ENCODE measurements at regions not wholly inside any gene's neighbourhood (a gene's known extent, or its start where the extent isn't known, plus 50 kb on each side); places are given as distances from the start of the nearest gene placed in this dataset.

DNA sequence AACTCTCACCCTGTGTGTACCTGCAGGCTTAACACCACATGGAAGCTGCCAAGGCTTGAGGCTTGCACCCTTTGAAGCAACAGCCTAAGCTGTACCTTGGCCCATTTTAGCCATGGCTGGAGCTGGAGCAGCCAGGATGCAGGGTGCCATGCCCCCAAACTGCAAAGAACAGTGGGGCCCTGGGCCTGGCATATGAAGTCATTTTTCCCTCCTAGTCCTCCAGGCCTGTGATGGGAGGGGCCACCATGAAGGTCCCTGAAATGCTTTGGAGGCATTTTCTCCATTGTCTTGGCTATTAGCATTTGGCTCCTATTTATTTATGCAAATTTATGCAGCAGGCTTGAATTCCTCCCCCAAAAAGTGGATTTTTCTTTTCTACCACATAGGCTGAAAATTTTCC is 238.4 kb downstream of the CDCA7 start:
- H3K27ac ChIP-seq (ENCODE audit: low read depth, low read length), result no peak overlapping the region
- H3K27me3 ChIP-seq (ENCODE audit: control insufficient read depth, insufficient read depth, low read length), result no peaks in the 10 kb centered on the region
- peaks cover 3% of the 10 kb centered on the region for H3K4me1 ChIP-seq (ENCODE audit: control insufficient read depth, insufficient read depth, low read length)
- H3K9me3 ChIP-seq (ENCODE audit: control insufficient read depth, insufficient read depth, low read length), result no peaks in the 10 kb centered on the region
- no peak overlapping the region for H3K4me3 ChIP-seq (ENCODE audit: low read depth, low read length)
- DNase-seq (ENCODE audit: low read depth in 4 of 6, low spot score in 6 of 6), result no peak
- no peaks in the 10 kb centered on the region for H3K36me3 ChIP-seq (ENCODE audit: control insufficient read depth, insufficient read depth, low read length)

DNA sequence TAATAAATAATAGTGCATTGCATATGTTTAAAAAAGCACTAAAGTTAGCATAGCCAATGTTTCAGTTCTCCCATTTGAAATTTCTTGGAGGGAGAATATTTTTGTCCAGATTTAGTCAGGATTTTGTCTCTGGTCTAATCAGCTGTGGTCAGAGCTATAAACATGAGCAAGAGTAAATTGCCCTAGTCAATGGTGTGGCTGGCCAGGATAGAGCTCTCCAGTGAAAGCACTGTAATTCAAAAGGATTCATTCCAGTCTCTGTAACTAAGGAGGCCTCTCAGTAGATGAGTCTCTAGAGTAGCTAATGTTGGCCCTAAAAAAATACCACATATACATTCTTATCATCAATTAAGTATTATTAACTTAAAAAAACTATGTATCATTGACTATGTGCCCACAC is 241.6 kb downstream of the CDCA7 start:
- no peaks in the 10 kb centered on the region for H3K4me1 ChIP-seq (ENCODE audit: control insufficient read depth, insufficient read depth, low read length)
- no peaks in the 10 kb centered on the region for H3K27me3 ChIP-seq (ENCODE audit: control insufficient read depth, insufficient read depth, low read length)
- no peak overlapping the region for H3K4me3 ChIP-seq (ENCODE audit: low read depth, low read length)
- no peak overlapping the region for H3K27ac ChIP-seq (ENCODE audit: low read depth, low read length)
- no peaks in the 10 kb centered on the region for H3K36me3 ChIP-seq (ENCODE audit: control insufficient read depth, insufficient read depth, low read length)
- no peak for DNase-seq (ENCODE audit: low read depth in 4 of 6, low spot score in 6 of 6)
- no peaks in the 10 kb centered on the region for H3K9me3 ChIP-seq (ENCODE audit: control insufficient read depth, insufficient read depth, low read length)

DNA sequence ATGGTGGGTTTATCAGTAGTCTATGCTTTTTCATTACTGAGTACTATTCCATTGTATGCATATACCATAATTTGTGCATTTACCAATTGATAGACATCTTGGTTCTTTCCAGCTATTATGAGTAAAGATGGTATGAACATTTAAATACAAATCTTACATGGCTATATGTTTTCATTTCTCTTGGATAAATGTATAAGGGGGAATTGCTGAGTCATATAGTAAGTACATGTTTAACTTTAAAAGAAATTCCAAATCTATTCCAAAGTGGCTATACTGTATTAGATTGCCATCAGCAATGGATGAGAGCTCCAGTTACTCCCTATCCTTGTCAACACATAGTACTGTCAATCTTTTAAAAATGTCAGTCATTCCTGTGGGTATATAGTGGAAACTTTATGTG is 243.9 kb downstream of the CDCA7 start:
- H3K4me3 ChIP-seq (ENCODE audit: low read depth, low read length), result no peak overlapping the region
- H3K4me1 ChIP-seq (ENCODE audit: control insufficient read depth, insufficient read depth, low read length), result no peaks in the 10 kb centered on the region
- H3K27me3 ChIP-seq (ENCODE audit: control insufficient read depth, insufficient read depth, low read length), result no peaks in the 10 kb centered on the region
- H3K27ac ChIP-seq (ENCODE audit: low read depth, low read length), result no peak overlapping the region
- H3K36me3 ChIP-seq (ENCODE audit: control insufficient read depth, insufficient read depth, low read length), result no peaks in the 10 kb centered on the region
- no peaks in the 10 kb centered on the region for H3K9me3 ChIP-seq (ENCODE audit: control insufficient read depth, insufficient read depth, low read length)
- no peak for DNase-seq (ENCODE audit: low read depth in 4 of 6, low spot score in 6 of 6)

DNA sequence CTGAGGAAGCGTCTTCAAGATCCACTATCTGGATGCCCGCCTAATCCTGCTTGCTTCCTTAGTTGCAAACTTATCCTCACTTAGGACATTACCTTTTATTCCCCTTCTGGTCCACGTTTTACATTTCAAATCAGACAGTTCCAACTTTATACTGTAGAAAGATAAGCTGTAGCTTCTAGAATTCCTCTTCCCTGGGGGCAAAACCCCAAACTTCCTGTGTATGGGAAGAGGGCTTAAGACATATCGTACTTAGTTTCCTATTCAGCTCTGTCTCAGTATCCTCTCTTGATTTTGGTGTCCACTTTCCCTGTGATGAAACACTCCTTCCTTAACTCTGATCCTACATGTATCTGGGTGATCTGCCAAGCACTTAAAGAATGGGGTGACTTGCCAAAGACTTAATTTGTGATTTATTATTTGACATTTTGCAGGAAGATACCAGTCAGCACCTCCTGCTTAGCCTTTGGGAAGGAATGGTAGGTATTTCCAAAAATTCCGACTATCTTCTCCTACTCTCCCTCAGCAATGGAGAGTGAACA is 245.2 kb downstream of the CDCA7 start:
- H3K27ac ChIP-seq (ENCODE audit: low read depth, low read length), result no peak overlapping the region
- no peaks in the 10 kb centered on the region for H3K27me3 ChIP-seq (ENCODE audit: control insufficient read depth, insufficient read depth, low read length)
- DNase-seq (ENCODE audit: low read depth in 4 of 6, low spot score in 6 of 6), result no peak
- 100% methylated on average over 2 of the region's 5 CpGs for WGBS (ENCODE audit: insufficient coverage)
- H3K9me3 ChIP-seq (ENCODE audit: control insufficient read depth, insufficient read depth, low read length), result no peaks in the 10 kb centered on the region
- H3K4me1 ChIP-seq (ENCODE audit: control insufficient read depth, insufficient read depth, low read length), result no peaks in the 10 kb centered on the region
- H3K4me3 ChIP-seq (ENCODE audit: low read depth, low read length), result no peak overlapping the region
- H3K36me3 ChIP-seq (ENCODE audit: control insufficient read depth, insufficient read depth, low read length), result no peaks in the 10 kb centered on the region

DNA sequence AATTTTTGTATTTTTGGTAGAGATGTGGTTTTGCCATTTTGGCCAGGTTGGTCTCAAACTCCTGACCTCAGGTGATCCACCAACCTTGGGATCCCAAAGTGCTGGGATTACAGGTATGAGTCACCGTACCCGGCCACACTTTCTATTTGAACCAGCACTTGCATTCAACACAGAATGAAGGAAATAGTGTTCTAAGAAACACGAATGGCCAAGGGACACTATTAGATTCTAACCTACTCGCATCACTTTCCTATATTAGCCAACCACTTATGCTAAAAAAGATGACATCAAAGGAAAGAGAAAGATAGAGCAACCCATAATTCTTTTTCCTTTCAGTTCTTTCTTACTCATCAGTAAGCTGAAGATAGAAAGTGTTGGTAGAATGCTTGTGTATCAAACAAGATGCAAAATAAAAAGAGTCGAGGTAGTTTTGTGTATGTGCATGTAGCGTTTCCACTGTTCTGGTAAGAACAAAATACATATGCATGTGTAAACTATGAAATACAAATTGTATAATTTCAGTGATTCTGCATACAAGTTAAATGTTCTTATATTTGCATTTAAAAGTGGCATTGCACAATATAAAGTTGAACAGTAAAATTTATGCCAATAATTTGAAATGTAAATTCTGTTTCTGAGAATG is 247.6 kb downstream of the CDCA7 start:
- Histone ChIP-seq H3K4me1 (ENCODE audit: control insufficient read depth, insufficient read depth, low read length) (no peaks in the 10 kb centered on the region), H3K4me3 (ENCODE audit: low read depth, low read length) (no peak overlapping the region), H3K9me3 (ENCODE audit: control insufficient read depth, insufficient read depth, low read length) (no peaks in the 10 kb centered on the region), H3K36me3 (ENCODE audit: control insufficient read depth, insufficient read depth, low read length) (no peaks in the 10 kb centered on the region), H3K27me3 (ENCODE audit: control insufficient read depth, insufficient read depth, low read length) (no peaks in the 10 kb centered on the region), H3K27ac (ENCODE audit: low read depth, low read length) (no peak overlapping the region)
- no CpG with 5 or more reads among the region's 6 CpGs for WGBS (ENCODE audit: insufficient coverage)
- no peak for DNase-seq (ENCODE audit: low read depth in 4 of 6, low spot score in 6 of 6)

DNA sequence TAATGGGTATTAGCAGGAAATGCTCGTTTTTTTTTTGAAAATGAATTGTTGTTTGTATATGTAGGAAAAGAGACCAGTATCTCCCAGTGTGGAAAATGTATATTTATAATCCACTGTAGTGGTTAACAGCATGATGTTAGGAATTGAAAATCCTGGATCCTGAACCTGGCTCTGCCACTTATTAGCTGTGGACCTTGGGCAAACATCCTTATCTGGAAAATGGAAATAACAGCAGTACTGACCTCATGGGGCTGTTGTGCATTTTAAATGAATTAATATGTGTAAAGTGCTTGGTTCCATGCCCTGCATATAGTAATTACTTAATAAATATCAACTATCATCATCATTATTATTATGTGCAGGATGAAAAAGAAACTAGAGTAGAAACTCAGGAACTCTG is 251.3 kb downstream of the CDCA7 start:
- H3K27ac ChIP-seq (ENCODE audit: low read depth, low read length), result no peak overlapping the region

DNA sequence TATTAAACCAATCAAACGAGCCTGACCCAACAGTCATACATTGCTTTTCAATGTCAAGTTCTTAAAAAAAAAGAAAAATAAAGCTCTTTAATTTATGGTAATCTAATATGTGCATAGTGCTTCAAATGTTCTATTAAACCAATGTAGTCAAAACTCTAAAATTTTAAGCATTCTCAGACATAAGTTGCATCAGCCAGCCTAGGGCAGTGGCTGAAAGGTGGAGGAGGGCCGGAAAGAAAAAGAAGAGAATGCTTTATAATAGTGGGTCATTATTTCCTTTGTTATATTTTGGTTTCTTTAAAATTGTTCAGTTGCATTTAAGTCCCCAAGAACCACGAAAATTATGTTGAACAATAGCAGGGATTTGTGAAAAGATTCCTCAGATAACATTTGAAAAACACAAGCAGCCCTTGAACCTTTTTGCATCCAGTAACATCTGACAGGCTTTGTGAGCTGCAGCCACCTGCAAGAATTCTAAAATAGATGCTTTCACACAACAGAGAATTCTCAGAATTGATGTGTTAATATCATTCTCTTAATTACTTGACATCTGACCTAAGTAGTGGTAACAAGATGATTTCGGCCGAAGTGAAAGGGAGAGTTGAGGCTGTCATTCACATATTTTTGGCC is 252.1 kb downstream of the CDCA7 start:
- no peak for DNase-seq (ENCODE audit: low read depth in 4 of 6, low spot score in 6 of 6)
- Histone ChIP-seq H3K36me3 (ENCODE audit: control insufficient read depth, insufficient read depth, low read length) (no peaks in the 10 kb centered on the region), H3K9me3 (ENCODE audit: control insufficient read depth, insufficient read depth, low read length) (no peaks in the 10 kb centered on the region), H3K27me3 (ENCODE audit: control insufficient read depth, insufficient read depth, low read length) (no peaks in the 10 kb centered on the region), H3K27ac (ENCODE audit: low read depth, low read length) (no peak overlapping the region), H3K4me3 (ENCODE audit: low read depth, low read length) (no peak overlapping the region), H3K4me1 (ENCODE audit: control insufficient read depth, insufficient read depth, low read length) (no peaks in the 10 kb centered on the region)
- no CpG with 5 or more reads among the region's 5 CpGs for WGBS (ENCODE audit: insufficient coverage)

More for the DNA sequence above, 251.3 kb downstream of the CDCA7 start:
- Histone ChIP-seq H3K9me3 (ENCODE audit: control insufficient read depth, insufficient read depth, low read length) (no peaks in the 10 kb centered on the region), H3K4me1 (ENCODE audit: control insufficient read depth, insufficient read depth, low read length) (no peaks in the 10 kb centered on the region), H3K36me3 (ENCODE audit: control insufficient read depth, insufficient read depth, low read length) (no peaks in the 10 kb centered on the region), H3K4me3 (ENCODE audit: low read depth, low read length) (no peak overlapping the region), H3K27me3 (ENCODE audit: control insufficient read depth, insufficient read depth, low read length) (no peaks in the 10 kb centered on the region)
- WGBS (ENCODE audit: insufficient coverage), result no CpG with 5 or more reads among the region's 1 CpG
- no peak for DNase-seq (ENCODE audit: low read depth in 4 of 6, low spot score in 6 of 6)

DNA sequence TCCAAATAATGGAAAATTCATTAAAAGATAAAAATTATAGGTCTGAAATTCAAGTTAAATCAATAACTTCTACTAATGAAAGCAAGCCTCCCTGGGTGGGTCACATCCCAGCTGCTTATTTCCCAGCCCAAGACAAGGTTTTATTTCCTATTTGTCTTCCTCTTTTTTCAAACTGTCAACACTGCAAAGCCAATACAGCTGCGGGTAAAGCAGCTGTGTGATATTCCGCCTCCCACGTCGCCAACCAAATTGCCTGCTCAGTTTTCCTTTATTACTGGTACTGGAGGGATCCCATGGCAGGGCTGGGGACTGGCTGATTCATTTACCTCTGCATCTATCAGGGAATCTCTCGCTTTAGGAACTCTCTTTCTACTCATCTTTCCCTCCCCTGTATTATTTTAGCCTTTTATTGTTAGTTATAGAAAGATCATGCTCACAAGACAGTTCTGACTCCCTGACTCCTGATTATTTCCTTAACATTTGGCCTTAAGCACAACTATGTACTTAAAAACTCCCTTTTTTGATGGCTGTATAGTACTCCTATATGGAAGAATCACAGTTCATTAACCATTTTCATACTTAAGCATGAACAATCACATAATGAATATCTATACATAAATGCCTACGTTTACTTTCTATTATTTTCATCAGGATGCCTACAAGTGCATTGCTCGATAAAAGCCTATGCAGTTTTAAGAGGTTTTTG is 253.1 kb downstream of the CDCA7 start:
- Histone ChIP-seq H3K27ac (ENCODE audit: low read depth, low read length) (no peak overlapping the region), H3K27me3 (ENCODE audit: control insufficient read depth, insufficient read depth, low read length) (no peaks in the 10 kb centered on the region), H3K9me3 (ENCODE audit: control insufficient read depth, insufficient read depth, low read length) (no peaks in the 10 kb centered on the region), H3K4me3 (ENCODE audit: low read depth, low read length) (no peak overlapping the region), H3K4me1 (ENCODE audit: control insufficient read depth, insufficient read depth, low read length) (no peaks in the 10 kb centered on the region), H3K36me3 (ENCODE audit: control insufficient read depth, insufficient read depth, low read length) (no peaks in the 10 kb centered on the region)
- DNase-seq (ENCODE audit: low read depth in 4 of 6, low spot score in 6 of 6), result peak in 1 of 6 donors; percentile 21
- 38% methylated on average over 4 of the region's 7 CpGs for whole genome bisulfite sequencing (ENCODE audit: insufficient coverage)

DNA sequence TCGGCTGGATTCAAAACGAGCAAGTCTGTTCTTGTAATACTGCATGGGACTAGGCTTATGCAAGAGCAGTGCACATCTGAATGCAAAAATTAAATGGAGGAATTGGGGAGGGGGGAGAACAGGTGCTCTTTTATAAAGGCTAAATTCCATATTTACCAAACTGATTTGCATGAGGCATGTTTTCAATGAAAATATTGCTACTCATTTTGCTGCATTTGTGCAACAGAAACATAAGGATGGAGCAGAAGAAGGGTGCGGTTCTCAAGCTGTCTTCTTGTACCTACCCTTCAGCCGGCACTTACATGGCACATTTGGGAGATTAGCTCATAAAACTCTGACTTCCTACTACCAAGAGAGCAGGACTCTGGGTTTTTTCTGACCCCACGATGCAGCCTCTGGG is 256.4 kb downstream of the CDCA7 start:
- Histone ChIP-seq H3K4me1 (ENCODE audit: control insufficient read depth, insufficient read depth, low read length) (no peaks in the 10 kb centered on the region), H3K4me3 (ENCODE audit: low read depth, low read length) (no peak overlapping the region), H3K27me3 (ENCODE audit: control insufficient read depth, insufficient read depth, low read length) (no peaks in the 10 kb centered on the region), H3K36me3 (ENCODE audit: control insufficient read depth, insufficient read depth, low read length) (no peaks in the 10 kb centered on the region), H3K27ac (ENCODE audit: low read depth, low read length) (no peak overlapping the region), H3K9me3 (ENCODE audit: control insufficient read depth, insufficient read depth, low read length) (no peaks in the 10 kb centered on the region)
- 79% methylated on average over 5 of the region's 5 CpGs for WGBS (ENCODE audit: insufficient coverage)
- peak in 1 of 6 donors; percentile 59 for DNase-seq (ENCODE audit: low read depth in 4 of 6, low spot score in 6 of 6)

DNA sequence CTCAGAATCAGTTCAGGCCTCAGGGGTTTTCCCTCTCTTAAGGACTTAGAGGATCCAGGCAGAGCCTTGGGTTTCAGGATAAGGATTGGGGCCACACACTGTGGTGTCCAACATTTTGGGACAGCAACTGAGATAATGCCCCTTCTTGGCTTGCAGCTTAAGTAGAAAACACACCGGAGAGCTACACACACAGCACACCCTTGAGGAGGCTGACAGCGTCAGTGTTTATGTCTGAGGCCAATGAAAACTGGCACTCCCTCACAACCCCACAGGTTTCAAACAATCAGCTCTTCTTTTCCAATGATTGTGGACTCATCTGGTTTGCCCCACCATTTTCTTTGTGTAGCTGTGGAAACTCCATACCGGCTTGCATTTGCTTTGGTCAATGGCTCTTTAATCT is 257.7 kb downstream of the CDCA7 start:
- H3K36me3 ChIP-seq (ENCODE audit: control insufficient read depth, insufficient read depth, low read length), result no peaks in the 10 kb centered on the region
- H3K27ac ChIP-seq (ENCODE audit: low read depth, low read length), result no peak overlapping the region

More for the DNA sequence above, 257.7 kb downstream of the CDCA7 start:
- 56% methylated on average over 2 of the region's 3 CpGs for WGBS (ENCODE audit: insufficient coverage)
- DNase-seq (ENCODE audit: low read depth in 4 of 6, low spot score in 6 of 6), result no peak
- H3K4me1 ChIP-seq (ENCODE audit: control insufficient read depth, insufficient read depth, low read length), result no peaks in the 10 kb centered on the region
- H3K4me3 ChIP-seq (ENCODE audit: low read depth, low read length), result no peak overlapping the region
- H3K27me3 ChIP-seq (ENCODE audit: control insufficient read depth, insufficient read depth, low read length), result no peaks in the 10 kb centered on the region
- H3K9me3 ChIP-seq (ENCODE audit: control insufficient read depth, insufficient read depth, low read length), result no peaks in the 10 kb centered on the region

Data from spinal cord (tissue), 9 donors.